A549 (cell line): ENCODE measurements at regions not wholly inside any gene's neighbourhood (a gene's known extent, or its start where the extent isn't known, plus 50 kb on each side); places are given as distances from the start of the nearest gene placed in this dataset.

Source experiments
- BCL3 ChIP-seq: fragments of >200 bp; sonication (Bioruptor Twin); formaldehyde crosslinking; IDR thresholded peaks from 3 replicates; pipeline ENCODE4 v1.6.1; 2016
- CEBPB ChIP-seq, 2 experiments: fragments of >200 bp in 1 of 2; sonication (Bioruptor Twin) in 1 of 2; formaldehyde crosslinking in 1 of 2; IDR thresholded peaks; 2 replicates each; pipeline ENCODE4 v1.6.1; 2012 to 2016
- CTCF ChIP-seq: fragments of >200 bp; sonication (Bioruptor Twin); formaldehyde crosslinking; IDR thresholded peaks from 3 replicates; pipeline ENCODE4 v1.5.1; 2016
- EHMT2 ChIP-seq: fragments of 200-600 bp; sonication (generic); IDR thresholded peaks from 2 replicates; pipeline ENCODE4 v1.6.1; 2016; ENCODE audit warnings: antibody characterized with exemption, low read depth, mild to moderate bottlenecking, moderate library complexity
- EP300 ChIP-seq, 2 experiments: fragments of >200 bp; sonication (Bioruptor Twin); formaldehyde crosslinking; IDR thresholded peaks; 2 replicates in 1 of 2; 3 replicates in 1 of 2; pipeline ENCODE4 v1.6.1; 2016 to 2017
- HDAC2 ChIP-seq: fragments of 200-600 bp; sonication (generic); IDR thresholded peaks from 2 replicates; pipeline ENCODE4 v1.6.1; 2016
- HOXA7 ChIP-seq: fragments of 250-450 bp; sonication (Bioruptor Pico); IDR thresholded peaks from 2 replicates; pipeline ENCODE4 v1.5.0; 2020; ENCODE audit warnings: mild to moderate bottlenecking, moderate library complexity
- HOXB5 ChIP-seq: fragments of 250-450 bp; sonication (Bioruptor Pico); IDR thresholded peaks from 2 replicates; pipeline ENCODE4 v1.5.0; 2020; ENCODE audit warnings: mild to moderate bottlenecking, moderate library complexity
- PHF8 ChIP-seq: fragments of 200-600 bp; sonication (generic); IDR thresholded peaks from 2 replicates; pipeline ENCODE4 v1.6.1; 2016; ENCODE audit warnings: low read depth, mild to moderate bottlenecking, antibody characterized with exemption, moderate library complexity, borderline replicate concordance
- POLR2A ChIP-seq: IDR thresholded peaks from 2 replicates; pipeline ENCODE4 v1.6.1; 2012; ENCODE audit warnings: mild to moderate bottlenecking, low read length
- SMC3 ChIP-seq: fragments of >200 bp; sonication (Bioruptor Twin); formaldehyde crosslinking; IDR thresholded peaks from 3 replicates; pipeline ENCODE4 v1.6.1; 2018; ENCODE audit warnings: inconsistent platforms
- ZSCAN20 ChIP-seq: fragments of 250-450 bp; sonication (Bioruptor Pico); IDR thresholded peaks from 2 replicates; pipeline ENCODE4 v1.8.0; 2022; ENCODE audit warnings: mild to moderate bottlenecking, moderate library complexity
- TF ChIP-seq, protein P1 (sequence below): fragments of 200-600 bp; sonication (generic); IDR thresholded peaks from 2 replicates; pipeline ENCODE4 v1.6.1; 2016; ENCODE audit warnings: antibody characterized with exemption, mild to moderate bottlenecking, moderate library complexity
- TF ChIP-seq, protein P2 (sequence below): fragments of 250-450 bp; sonication (Bioruptor Pico); IDR thresholded peaks from 2 replicates; pipeline ENCODE4 v1.5.0; 2021; ENCODE audit warnings: mild to moderate bottlenecking, moderate library complexity, borderline replicate concordance

DNA sequence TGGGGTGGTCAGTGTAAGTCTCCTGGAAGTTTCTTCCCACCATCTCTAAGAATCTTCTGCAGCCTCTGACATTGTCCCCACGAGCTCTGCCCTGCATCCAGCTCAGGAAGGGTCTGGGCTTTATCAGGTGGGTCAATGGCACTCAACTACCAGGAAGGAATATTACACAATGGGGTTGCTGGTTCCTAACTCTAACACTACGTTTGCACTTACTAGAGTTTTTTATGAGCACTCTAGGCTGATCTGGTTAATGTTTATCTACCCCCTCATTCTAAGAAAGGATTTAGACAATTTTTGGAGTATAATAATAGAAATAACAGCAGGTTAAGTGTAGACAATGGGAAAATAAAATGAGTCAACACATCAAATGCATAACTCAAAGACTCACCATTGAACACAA lies 411.1 kb upstream of the RGMA start:
- no peak for TF ChIP-seq HDAC2
- no peak for TF ChIP-seq SMC3
- TF ChIP-seq HOXA7: no peak
- TF ChIP-seq, protein P1, sequence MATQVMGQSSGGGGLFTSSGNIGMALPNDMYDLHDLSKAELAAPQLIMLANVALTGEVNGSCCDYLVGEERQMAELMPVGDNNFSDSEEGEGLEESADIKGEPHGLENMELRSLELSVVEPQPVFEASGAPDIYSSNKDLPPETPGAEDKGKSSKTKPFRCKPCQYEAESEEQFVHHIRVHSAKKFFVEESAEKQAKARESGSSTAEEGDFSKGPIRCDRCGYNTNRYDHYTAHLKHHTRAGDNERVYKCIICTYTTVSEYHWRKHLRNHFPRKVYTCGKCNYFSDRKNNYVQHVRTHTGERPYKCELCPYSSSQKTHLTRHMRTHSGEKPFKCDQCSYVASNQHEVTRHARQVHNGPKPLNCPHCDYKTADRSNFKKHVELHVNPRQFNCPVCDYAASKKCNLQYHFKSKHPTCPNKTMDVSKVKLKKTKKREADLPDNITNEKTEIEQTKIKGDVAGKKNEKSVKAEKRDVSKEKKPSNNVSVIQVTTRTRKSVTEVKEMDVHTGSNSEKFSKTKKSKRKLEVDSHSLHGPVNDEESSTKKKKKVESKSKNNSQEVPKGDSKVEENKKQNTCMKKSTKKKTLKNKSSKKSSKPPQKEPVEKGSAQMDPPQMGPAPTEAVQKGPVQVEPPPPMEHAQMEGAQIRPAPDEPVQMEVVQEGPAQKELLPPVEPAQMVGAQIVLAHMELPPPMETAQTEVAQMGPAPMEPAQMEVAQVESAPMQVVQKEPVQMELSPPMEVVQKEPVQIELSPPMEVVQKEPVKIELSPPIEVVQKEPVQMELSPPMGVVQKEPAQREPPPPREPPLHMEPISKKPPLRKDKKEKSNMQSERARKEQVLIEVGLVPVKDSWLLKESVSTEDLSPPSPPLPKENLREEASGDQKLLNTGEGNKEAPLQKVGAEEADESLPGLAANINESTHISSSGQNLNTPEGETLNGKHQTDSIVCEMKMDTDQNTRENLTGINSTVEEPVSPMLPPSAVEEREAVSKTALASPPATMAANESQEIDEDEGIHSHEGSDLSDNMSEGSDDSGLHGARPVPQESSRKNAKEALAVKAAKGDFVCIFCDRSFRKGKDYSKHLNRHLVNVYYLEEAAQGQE: no peak
- TF ChIP-seq ZSCAN20: no peak
- no peak for TF ChIP-seq EP300 (IDR thresholded peaks at IDR 0.05)
- TF ChIP-seq CTCF: no peak
- no peak for TF ChIP-seq HOXB5
- TF ChIP-seq POLR2A: no peak
- TF ChIP-seq BCL3: no peak
- no peak for TF ChIP-seq EHMT2
- TF ChIP-seq, protein P2, sequence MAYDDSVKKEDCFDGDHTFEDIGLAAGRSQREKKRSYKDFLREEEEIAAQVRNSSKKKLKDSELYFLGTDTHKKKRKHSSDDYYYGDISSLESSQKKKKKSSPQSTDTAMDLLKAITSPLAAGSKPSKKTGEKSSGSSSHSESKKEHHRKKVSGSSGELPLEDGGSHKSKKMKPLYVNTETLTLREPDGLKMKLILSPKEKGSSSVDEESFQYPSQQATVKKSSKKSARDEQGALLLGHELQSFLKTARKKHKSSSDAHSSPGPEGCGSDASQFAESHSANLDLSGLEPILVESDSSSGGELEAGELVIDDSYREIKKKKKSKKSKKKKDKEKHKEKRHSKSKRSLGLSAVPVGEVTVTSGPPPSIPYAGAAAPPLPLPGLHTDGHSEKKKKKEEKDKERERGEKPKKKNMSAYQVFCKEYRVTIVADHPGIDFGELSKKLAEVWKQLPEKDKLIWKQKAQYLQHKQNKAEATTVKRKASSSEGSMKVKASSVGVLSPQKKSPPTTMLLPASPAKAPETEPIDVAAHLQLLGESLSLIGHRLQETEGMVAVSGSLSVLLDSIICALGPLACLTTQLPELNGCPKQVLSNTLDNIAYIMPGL (CRISPR knock-in tag): no peak
- TF ChIP-seq PHF8: no peak
- no peak for TF ChIP-seq CEBPB (IDR thresholded peaks at IDR 0.05)
